Osteoblast (primary cell): ENCODE measurements at regions not wholly inside any gene's neighbourhood (a gene's known extent, or its start where the extent isn't known, plus 50 kb on each side); places are given as distances from the start of the nearest gene placed in this dataset.

Experiments
- DNase-seq: peaks from one replicate; pipeline ENCODE4 v3.0.0; 2011; ENCODE audit warnings: low spot score, mixed read lengths; ENCODE audit not compliant: insufficient read length; ENCODE audit errors: missing footprints
- H2AFZ ChIP-seq: 2 replicates; pipeline ENCODE4 v1.6.0; 2011; ENCODE audit warnings: mild to moderate bottlenecking, low read length
- H3K27ac ChIP-seq: 2 replicates; pipeline ENCODE4 v1.5.1; 2011; ENCODE audit warnings: mild to moderate bottlenecking, low read depth, low read length, moderate library complexity
- H3K27me3 ChIP-seq: 2 replicates; pipeline ENCODE4 v1.6.0; 2012; ENCODE audit warnings: mild to moderate bottlenecking, control low read depth, inconsistent platforms, low read length, moderate library complexity; ENCODE audit not compliant: insufficient read depth
- H3K36me3 ChIP-seq: 2 replicates; pipeline ENCODE4 v1.5.1; 2011; ENCODE audit warnings: mild to moderate bottlenecking, low read length, control low read depth, moderate library complexity; ENCODE audit not compliant: insufficient read depth
- H3K4me1 ChIP-seq: 2 replicates; pipeline ENCODE4 v1.5.1; 2011; ENCODE audit warnings: mild to moderate bottlenecking, low read length, control low read depth, moderate library complexity; ENCODE audit not compliant: insufficient read depth
- H3K4me2 ChIP-seq: 2 replicates; pipeline ENCODE4 v1.6.0; 2011; ENCODE audit warnings: mild to moderate bottlenecking, low read length; ENCODE audit not compliant: insufficient read depth
- H3K4me3 ChIP-seq: fragments of 200-600 bp; sonication (generic); 3 replicates; pipeline ENCODE4 v1.5.1; 2012; ENCODE audit warnings: mild to moderate bottlenecking, low read length, inconsistent platforms; ENCODE audit not compliant: insufficient read depth
- H3K79me2 ChIP-seq: 2 replicates; pipeline ENCODE4 v1.6.0; 2012; ENCODE audit warnings: mild to moderate bottlenecking, low read length, control low read depth, inconsistent platforms; ENCODE audit not compliant: insufficient read depth
- H3K9me3 ChIP-seq: 2 replicates; pipeline ENCODE4 v1.5.1; 2011; ENCODE audit warnings: low read depth, low read length, control low read depth
- H4K20me1 ChIP-seq: 2 replicates; pipeline ENCODE4 v1.6.0; 2012; ENCODE audit warnings: mild to moderate bottlenecking, low read length, control low read depth; ENCODE audit not compliant: insufficient read depth
- TF ChIP-seq, protein P1 (sequence below): IDR thresholded peaks from 2 replicates; pipeline ENCODE4 v1.5.1; 2011; ENCODE audit warnings: mild to moderate bottlenecking, low read depth, low read length, moderate library complexity; ENCODE audit errors: extremely low read depth

- peak overlapping the region; percentile 24 for H2AFZ ChIP-seq
- TF ChIP-seq, protein P1, sequence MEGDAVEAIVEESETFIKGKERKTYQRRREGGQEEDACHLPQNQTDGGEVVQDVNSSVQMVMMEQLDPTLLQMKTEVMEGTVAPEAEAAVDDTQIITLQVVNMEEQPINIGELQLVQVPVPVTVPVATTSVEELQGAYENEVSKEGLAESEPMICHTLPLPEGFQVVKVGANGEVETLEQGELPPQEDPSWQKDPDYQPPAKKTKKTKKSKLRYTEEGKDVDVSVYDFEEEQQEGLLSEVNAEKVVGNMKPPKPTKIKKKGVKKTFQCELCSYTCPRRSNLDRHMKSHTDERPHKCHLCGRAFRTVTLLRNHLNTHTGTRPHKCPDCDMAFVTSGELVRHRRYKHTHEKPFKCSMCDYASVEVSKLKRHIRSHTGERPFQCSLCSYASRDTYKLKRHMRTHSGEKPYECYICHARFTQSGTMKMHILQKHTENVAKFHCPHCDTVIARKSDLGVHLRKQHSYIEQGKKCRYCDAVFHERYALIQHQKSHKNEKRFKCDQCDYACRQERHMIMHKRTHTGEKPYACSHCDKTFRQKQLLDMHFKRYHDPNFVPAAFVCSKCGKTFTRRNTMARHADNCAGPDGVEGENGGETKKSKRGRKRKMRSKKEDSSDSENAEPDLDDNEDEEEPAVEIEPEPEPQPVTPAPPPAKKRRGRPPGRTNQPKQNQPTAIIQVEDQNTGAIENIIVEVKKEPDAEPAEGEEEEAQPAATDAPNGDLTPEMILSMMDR: no peak
- no peak overlapping the region for H3K4me3 ChIP-seq
- H3K27ac ChIP-seq: no peak overlapping the region
- no peaks in the 10 kb centered on the region for H3K79me2 ChIP-seq
- no peaks in the 10 kb centered on the region for H3K9me3 ChIP-seq
- H3K27me3 ChIP-seq: no peaks in the 10 kb centered on the region
- H3K4me2 ChIP-seq: no peak overlapping the region
- no peak for DNase-seq
- peaks cover 12% of the 10 kb centered on the region for H3K4me1 ChIP-seq
- no peaks in the 10 kb centered on the region for H3K36me3 ChIP-seq
- no peaks in the 10 kb centered on the region for H4K20me1 ChIP-seq
These were observed 61.6 kb upstream of the EDN1 start for GRCh38 chr6:12228447-12229146.

GRCh38 chr6:12229332-12229731, 60.8 kb upstream of the EDN1 start:
- no peak overlapping the region for H2AFZ ChIP-seq
- DNase-seq: no peak
- peaks cover 16% of the 10 kb centered on the region for H3K4me1 ChIP-seq
- TF ChIP-seq, protein P1: no peak
- H3K9me3 ChIP-seq: no peaks in the 10 kb centered on the region
- no peak overlapping the region for H3K4me3 ChIP-seq
- no peaks in the 10 kb centered on the region for H4K20me1 ChIP-seq
- H3K36me3 ChIP-seq: no peaks in the 10 kb centered on the region
- H3K79me2 ChIP-seq: no peaks in the 10 kb centered on the region
- no peak overlapping the region for H3K27ac ChIP-seq
- no peak overlapping the region for H3K4me2 ChIP-seq
- no peaks in the 10 kb centered on the region for H3K27me3 ChIP-seq

GRCh38 chr6:12230523-12230922, 59.6 kb upstream of the EDN1 start:
- H3K4me2 ChIP-seq: no peak overlapping the region
- no peak overlapping the region for H2AFZ ChIP-seq
- no peak overlapping the region for H3K4me3 ChIP-seq
- no peaks in the 10 kb centered on the region for H3K79me2 ChIP-seq
- H3K27me3 ChIP-seq: no peaks in the 10 kb centered on the region
- TF ChIP-seq, protein P1: no peak
- no peak overlapping the region for H3K27ac ChIP-seq
- no peaks in the 10 kb centered on the region for H3K9me3 ChIP-seq
- H4K20me1 ChIP-seq: no peaks in the 10 kb centered on the region
- peaks cover 16% of the 10 kb centered on the region for H3K4me1 ChIP-seq
- DNase-seq: no peak
- H3K36me3 ChIP-seq: no peaks in the 10 kb centered on the region

DNA sequence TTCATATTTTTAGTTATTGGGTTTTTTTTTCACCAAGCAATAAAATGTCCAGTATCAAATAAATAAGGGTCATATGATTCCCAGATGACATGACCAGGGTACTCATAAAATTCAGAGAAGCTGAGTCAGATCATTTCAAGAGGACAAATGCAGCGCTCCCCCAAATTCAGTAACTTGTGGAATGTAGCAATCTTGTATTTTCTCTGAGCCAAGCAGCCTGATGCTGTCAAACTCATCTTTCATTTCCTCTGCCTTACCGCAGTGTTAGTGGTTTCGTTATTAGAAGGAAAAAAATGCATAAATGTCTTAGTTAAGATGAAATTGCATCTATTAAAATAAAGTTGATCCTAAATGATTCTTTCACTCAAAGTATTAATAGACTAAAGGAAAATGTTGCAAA, 57.8 kb upstream of the EDN1 start:
- Histone ChIP-seq H3K79me2 (no peaks in the 10 kb centered on the region), H3K4me2 (peak overlapping the region; percentile 38), H4K20me1 (no peaks in the 10 kb centered on the region), H3K4me3 (no peak overlapping the region), H2AFZ (no peak overlapping the region), H3K4me1 (peaks cover 16% of the 10 kb centered on the region), H3K27ac (peak overlapping the region; percentile 60), H3K9me3 (no peaks in the 10 kb centered on the region), H3K36me3 (no peaks in the 10 kb centered on the region), H3K27me3 (no peaks in the 10 kb centered on the region)
- peak; percentile 37 for DNase-seq
- TF ChIP-seq, protein P1: no peak
